ENCODE measurements at regions not wholly inside any gene's neighbourhood (a gene's known extent, or its start where the extent isn't known, plus 50 kb on each side); places are given as distances from the start of the nearest gene placed in this dataset.
"Not testable (repeated sequence)": the region's sequence is repeated elsewhere in the genome, so short reads cannot be mapped to it uniquely, and the experiment has no call there.

DNA sequence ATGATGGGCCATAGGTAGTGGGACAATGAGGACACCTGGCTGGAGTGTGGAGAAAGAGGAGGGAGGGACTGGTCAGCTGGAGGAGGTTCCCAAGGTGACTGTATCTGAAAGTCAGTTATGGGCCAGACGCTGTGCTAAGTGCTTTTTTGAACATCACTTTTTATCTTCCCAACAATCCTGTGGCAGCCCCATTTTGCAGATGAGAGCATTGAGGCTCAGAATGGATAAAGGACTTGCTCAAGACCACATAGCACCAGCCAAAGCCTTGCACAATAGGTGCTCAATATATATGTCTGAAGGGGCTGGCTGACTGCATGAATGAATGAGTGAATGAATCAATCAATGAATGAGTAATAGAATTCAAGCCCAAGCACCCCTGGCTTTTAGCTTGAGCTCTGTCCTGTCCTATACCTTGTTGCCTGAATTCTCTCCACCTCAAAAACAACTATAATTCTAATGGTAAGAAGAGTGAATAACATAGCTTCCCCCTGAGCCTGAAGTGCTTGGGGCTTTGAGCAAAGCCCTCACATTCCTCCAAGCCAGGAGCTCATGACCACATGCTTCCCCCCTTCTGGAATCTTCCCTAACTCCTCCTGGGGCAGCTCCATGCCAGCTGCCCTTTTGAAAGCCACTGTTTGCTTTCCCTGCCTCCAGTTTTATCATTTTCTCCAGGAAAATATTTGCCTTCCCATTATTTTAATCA, 150.9 kb downstream of the RPLP1 start:
- DNase-seq = no peak

- DNase-seq = peak; percentile 19
Observed at GRCh38 chr15:69604072-69604411, 151.4 kb downstream of the RPLP1 start.

DNA sequence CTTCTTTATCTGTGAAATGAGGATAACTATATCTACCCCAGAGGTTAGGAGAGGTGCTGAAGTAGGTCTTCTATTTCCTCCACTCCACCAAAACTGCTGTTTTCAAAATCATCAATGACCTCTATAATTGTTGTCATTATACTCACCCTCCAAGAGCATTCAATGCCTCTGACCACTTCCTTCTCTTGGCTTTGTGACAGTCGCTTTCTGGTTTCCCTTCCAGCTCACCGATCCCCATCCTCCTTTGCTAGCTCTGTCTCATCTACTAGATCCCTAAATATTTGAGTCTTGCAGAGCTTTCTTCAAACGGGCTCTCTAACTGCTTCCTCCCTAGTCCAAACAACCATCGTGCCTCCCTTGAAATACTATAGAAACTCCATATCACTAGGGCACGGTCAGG, 153.5 kb downstream of the RPLP1 start:
- DNase-seq = peak; percentile 81

- peak; percentile 91 for DNase-seq
Observed at GRCh38 chr15:69606921-69607500, 154.4 kb downstream of the RPLP1 start.

GRCh38 chr15:69608661-69609060, 156.0 kb downstream of the RPLP1 start:
- DNase-seq = no peak

DNA sequence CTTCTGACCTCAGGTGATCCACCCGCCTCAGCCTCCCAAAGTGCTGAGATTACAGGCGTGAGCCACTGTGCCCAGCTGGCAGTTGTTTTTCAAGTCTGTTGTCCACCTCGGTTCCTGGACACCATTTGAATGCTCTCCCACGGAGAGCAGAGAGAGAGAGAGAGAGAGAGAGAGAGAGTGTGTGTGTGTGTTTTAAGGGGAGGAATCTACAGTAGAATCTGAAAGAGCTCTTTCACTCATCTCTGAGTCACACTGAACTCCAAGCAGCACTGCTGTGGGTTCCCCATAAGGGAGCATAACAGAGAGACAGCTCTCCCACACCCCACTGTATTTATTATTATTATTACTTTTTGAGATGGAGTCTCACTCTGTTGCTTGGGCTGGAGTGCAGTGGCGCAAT, 156.6 kb downstream of the RPLP1 start:
- DNase-seq = peak; percentile 81

DNA sequence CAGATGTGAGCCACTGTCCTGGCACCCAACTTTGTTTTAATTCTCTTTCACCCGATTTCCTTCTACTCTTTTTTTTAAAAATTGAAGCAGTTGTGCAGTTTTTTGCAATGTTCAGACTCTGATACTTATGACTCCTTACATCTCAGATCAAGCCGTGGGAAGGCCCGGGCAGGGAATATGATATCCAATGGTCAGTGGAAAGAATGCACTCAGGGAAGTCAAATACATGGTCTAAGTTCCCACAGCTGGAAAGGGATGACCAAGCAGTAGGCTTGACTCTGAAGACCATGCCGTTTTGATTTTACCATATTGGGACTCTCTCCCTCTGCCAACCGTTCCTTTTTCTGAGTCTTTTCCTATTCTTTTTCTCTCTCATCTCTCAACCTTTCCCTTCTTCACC, 157.2 kb downstream of the RPLP1 start:
- DNase-seq = no peak

GRCh38 chr15:69610277-69610676, 157.7 kb downstream of the RPLP1 start:
- peak; percentile 92 for DNase-seq

- no peak for DNase-seq
Observed at GRCh38 chr15:69610858-69611257, 158.2 kb downstream of the RPLP1 start.

DNA sequence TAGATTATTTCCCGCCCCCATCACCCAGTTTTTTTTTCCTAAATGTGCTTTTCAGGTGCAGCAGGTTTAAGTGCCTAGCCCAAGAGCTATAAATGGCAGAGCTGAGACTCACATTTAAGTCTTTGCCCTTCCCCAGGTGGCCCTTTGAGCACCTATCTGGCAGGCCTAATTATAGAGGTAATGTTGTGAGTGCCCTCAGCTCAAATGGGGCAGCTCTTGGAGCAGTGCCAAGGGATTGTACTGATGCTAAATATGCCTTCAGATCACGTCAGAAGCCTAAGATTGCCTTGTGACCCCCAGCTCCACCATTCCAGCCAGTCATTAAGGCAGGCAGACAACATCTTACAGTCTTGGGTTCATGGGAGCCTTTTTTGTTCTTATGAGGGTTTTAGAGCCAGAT, 159.5 kb downstream of the RPLP1 start:
- no peak for DNase-seq

GRCh38 chr15:69613182-69613581, 160.6 kb downstream of the RPLP1 start:
- DNase-seq = no peak

DNA sequence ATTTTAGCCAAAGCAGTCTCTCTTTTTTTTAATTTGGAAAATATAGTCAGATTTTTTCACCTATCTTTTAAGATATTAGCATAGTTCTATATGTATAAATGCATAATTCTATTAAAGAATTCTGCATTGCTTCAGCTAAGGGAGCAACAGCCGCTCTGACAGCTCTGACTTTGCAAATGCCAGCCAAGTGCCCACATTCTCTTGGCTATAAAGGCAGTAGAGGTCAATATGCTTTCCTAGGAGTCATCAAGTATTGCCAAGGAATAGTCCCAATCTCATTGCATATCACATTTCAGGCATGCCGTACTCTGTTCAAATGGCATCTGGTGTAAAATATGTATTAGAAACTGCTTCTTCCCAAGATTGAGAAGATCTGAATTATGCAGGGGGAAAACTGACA, 161.4 kb downstream of the RPLP1 start:
- no peak for DNase-seq

DNA sequence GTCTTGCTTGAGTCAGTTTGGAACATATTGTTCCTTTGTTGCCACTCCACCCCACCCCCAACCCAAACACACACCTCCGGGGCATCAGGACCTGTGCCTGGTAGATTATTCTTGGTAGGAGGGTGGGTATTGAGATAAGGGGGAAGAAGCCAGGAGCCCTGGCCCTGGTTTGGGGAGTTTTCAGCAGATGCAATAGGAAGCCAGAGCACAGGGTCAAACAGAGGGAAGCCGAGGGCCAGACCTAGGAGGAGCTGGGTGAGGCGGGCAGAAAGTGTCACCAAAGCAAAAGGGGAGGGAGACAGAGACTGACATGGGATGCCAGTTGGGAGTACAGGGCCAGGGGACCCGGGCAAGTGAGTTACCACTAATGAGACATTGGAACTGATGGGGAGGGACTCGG, 163.1 kb downstream of the RPLP1 start:
- no peak for DNase-seq

GRCh38 chr15:69616558-69616957, 163.9 kb downstream of the RPLP1 start:
- DNase-seq = no peak

DNA sequence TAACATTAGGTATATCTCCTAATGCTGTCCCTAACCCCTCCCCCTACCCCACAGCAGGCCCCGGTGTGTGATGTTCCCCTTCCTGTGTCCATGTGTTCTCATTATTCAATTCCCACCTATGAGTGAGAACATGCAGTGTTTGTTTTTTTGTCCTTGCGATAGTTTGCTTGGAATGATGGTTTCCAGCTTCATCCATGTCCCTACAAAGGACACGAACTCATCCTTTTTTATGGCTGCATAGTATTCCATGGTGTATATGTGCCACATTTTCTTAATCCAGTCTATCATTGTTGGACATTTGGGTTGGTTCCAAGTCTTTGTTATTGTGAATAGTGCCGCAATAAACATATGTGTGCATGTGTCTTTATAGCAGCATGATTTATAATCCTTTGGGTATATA, 164.5 kb downstream of the RPLP1 start:
- DNase-seq = not testable (repeated sequence)

GRCh38 chr15:69623392-69624154, 171.0 kb downstream of the RPLP1 start:
- DNase-seq = no peak

DNA sequence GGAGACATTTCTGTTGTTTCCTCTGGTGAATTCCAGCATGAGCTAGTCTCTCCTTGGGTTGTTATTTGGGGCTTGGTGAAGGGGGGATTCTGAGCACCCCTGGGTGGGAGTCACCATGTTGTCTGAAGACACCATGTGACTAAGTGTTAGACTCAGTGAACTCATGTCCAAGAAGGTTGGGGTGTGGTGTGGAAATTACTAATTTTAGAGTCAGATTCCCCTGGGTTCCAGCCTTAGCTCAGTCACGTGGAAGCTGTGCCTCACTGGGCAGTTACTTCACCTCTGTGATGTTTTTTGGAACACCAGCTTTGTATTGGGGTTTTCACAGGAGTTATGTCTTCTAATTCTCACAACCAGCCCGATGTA, 171.5 kb downstream of the RPLP1 start:
- DNase-seq = no peak

DNA sequence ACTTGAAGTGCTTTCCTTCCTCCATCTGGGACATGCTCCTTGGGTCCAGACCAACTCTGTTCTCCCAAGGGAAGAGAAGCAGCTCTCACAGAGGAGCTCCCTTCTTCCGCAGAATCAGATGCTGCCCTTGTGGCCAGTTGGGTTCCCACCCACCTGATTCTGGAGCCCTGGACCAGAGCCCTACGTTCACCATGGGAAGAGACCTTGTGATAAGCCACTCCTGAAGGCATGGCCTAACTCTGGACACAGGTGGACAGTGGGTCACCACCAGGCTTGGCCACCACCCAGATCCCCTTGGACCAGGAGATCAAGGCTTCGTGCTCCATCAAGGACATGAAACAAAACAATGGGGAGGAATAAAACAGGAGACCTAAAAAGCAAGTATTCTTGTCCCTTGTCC, 172.2 kb downstream of the RPLP1 start:
- no peak for DNase-seq

- no peak for DNase-seq
Observed at GRCh38 chr15:69625328-69625727, 172.7 kb downstream of the RPLP1 start.

- DNase-seq = peak; percentile 27
Observed at GRCh38 chr15:69626095-69627066, 173.8 kb downstream of the RPLP1 start.

DNA sequence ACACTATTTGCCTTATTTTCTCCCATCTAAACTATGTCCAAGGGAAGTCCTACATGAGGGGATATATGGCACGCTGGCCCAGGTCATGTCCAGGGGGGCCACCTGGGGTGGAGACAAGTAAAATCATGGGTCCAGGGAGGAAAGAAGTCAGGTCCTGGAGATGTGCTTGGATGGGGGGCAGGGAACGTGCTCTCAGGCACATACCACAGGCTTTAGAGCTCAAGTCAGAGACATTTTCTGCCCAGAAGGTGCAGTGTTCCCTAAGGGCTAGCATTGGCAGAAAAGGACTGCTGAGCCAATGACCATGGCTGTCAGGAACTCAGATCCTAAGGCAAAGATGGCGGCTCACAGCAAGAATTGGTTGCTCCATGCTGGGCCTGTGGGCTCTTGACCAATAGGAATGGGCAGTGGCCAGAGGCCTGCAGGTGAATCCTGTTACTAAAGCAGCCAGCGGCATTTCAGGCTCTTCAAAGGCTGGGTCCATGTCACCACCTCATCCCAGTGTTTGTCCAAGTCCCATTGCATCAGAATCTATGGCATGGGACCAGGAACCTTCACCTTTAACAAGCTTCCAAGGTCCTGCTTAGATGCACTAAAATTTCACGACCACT, 175.0 kb downstream of the RPLP1 start:
- DNase-seq = no peak

- no peak for DNase-seq
Observed at GRCh38 chr15:69628256-69629093, 175.9 kb downstream of the RPLP1 start.
